Left hindlimb (tissue), 1 donor: ENCODE measurements at regions not wholly inside any gene's neighbourhood (a gene's known extent, or its start where the extent isn't known, plus 50 kb on each side); places are given as distances from the start of the nearest gene placed in this dataset.
"Not testable (repeated sequence)": the region's sequence is repeated elsewhere in the genome, so short reads cannot be mapped to it uniquely, and the experiment has no call there.

Experiments
- DNase-seq: peaks from one replicate; pipeline ENCODE4 v3.0.0-alpha.2; 2018

- DNase-seq = no peak
Measured at GRCh38 chr11:129733384-129733783, 82.3 kb upstream of the TMEM45B start.

DNA sequence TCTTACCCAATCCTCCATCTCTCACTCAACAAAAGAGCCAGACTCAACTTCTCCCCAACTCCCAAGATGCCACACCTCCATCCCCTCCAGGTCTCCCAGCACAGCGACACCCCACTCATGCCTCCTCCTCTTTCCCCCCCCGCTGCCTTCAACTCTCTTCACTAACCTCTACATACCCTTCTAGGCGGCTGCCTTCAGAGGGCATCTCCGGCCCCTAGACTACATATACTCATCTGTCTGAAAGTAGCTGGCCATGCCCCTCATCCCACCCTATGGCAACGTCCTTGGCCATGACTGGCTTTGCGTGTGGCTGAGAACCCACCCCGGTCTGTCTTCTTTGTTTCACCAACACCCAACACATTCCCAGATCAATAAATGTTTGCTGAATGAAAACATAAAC, 81.7 kb upstream of the TMEM45B start:
- DNase-seq = no peak

DNA sequence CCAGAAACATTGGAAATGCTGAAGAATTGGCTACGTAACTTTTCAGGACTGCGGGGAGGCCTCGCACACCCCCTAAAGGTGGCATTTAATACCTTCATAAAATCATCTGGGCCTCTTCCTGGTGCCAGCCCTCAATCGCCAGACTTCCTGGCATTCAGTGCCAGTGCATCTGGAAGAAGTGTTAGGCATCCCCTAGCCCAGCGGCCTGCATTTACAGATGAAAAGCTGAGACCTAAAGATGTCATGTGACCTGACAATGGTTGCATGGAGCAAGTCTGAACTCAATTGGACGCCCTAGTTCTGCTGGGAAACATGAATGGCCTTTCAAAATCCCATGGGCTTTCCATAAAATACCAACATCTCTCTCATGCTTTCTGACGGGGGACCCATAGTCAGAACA, 81.0 kb upstream of the TMEM45B start:
- no peak for DNase-seq

DNA sequence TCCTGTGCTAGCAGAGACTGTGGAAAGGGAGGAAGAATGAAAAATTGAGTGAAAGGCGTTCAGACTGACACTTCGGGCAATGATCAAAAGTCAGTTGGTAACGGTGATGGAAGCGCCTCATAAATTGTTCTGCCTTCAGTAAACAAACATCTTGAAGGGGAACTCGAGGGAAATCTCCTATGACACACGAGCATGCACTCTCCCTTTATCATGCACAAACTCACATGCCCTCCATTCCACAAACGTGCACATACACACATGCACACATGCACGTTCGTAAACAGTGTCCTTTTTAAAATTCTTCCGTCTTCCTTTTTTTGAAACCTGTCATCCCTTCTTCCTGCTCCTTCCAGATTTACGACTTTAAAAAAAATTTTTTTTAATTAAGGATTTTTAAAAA, 77.8 kb upstream of the TMEM45B start:
- DNase-seq = no peak

DNA sequence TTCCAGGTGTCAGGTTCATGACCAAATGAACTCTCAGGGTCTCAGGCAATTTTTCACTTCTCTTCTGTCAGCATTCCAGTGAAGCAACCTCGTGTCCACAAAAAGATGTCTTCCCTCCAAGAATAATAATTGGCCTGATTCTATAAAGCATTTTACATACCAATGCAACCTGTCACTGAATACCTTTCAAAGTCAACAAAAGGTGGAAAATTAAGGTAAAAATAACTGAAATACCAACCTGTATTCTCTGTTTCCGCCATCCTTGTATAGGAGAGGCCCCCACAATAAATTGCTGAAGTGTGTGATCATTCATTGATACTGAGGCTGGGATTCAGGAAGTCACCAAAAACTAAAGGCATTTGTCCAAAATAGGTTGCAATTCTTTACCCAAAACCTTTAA, 77.4 kb upstream of the TMEM45B start:
- no peak for DNase-seq

DNA sequence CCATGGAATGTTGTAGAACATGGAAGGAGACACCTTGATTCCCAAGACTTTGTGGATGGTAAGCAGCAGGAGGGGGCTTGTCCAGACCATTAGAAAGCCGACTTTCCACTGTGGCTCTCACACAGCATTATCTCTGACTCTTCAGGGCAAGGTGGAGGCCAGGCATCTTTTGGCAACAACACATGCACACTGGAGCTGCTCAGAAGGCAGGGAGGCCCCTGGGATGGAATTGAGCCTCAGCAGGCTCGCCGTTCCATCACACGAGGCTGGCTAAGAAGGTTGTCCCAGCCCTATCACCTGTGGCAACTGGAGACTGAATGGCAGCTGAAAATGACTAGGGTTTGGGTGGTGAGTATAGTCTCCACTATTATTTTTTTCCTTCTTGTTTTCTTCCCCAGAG, 76.3 kb upstream of the TMEM45B start:
- no peak for DNase-seq

GRCh38 chr11:129740125-129740719, 75.4 kb upstream of the TMEM45B start:
- no peak for DNase-seq

- peak; percentile 71 for DNase-seq
Measured at GRCh38 chr11:129743112-129743815, 72.4 kb upstream of the TMEM45B start.

DNA sequence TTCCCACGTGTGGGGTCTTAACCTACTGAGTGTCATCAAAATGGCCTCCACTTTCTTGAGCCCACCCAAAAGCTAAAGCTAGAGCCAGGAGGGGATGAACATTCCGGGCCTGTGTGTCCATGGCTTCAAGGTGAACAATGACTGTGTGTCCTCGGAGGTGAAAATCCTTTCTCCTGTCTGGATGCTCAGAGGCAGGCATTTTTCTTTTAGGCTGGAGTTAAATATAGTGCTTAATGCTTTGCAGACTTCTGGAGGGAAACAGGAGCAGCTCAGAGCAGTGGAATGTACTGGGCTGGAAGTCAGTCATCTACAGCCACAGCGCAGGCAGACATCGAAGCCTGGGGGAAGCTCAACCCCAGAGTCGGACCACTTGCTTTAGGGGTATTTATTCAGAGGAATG, 68.6 kb upstream of the TMEM45B start:
- no peak for DNase-seq

- no peak for DNase-seq
Measured at GRCh38 chr11:129749141-129749540, 66.5 kb upstream of the TMEM45B start.

DNA sequence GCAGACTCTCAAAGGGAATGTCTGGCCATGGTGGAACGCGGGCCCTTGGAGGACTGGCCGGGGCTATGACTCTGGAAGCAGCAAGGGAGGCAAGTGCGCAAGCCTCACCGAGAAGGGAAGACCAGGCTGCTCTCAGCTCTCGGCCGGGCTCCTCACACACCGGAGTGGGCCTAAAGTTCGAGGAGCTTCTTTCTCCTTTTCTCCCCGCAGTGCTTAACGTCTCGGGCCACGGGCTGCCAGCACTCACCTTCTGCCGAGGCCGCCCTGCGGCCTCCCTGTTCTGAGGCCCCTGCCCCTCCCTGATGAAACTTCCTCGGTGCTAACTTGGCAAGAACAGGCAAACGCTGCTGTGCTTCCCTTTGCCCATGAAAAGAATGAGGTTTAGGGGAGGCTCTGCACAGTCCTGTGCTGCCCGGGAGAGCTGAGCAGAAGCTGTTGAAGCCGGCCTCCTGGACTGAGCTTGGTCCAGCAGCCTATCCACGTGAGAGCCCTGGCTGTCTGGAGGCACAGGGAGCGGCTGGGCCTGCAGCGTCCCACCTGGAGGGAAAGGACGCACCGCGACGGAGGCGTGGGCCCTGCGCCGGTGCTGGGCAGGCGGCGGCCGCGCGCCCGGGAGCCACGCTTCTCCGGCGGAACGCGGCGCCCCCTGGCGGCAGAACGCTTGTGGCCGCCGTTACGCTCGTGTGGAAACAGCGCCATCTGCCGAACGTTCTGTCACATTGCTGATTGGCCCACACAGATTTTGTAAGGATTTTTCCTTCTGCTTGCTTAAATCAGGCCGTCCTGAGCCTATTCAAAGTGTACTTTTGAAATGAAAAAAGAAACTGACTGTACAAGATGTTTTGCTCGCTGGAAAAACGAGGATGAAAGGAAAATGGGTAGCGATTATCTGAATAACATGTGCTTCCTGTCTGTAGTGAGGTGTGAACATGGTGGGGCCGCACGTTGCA, 65.0 kb upstream of the TMEM45B start:
- DNase-seq = peak; percentile 84

- no peak for DNase-seq
Measured at GRCh38 chr11:129751511-129751910, 64.1 kb upstream of the TMEM45B start.

- not testable (repeated sequence) for DNase-seq
Measured at GRCh38 chr11:129763569-129763968, 52.1 kb upstream of the TMEM45B start.

DNA sequence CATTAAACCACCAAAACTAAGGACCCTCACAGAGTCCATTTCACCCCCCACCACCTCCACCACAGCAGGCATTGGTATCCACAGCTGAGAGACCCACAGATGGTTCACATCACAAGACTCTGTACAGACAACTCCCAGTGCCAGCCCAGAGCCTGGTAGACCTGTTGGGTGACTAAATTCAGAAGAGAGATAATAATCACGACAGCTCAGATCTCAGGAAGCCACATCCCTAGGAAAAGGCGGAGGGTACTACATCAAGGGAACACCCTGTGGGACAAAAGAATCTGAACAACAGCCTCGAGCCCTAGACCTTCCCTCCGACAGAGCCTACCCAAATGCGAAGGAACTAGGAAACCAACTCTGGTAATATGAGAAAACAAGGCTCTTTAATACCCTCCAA, 51.4 kb upstream of the TMEM45B start:
- DNase-seq = not testable (repeated sequence)
